Heart right ventricle (tissue), 16 donors: ENCODE measurements at regions not wholly inside any gene's neighbourhood (a gene's known extent, or its start where the extent isn't known, plus 50 kb on each side); places are given as distances from the start of the nearest gene placed in this dataset.

Experiments used
- ATAC-seq, 8 donors: fragments of 200-7000 bp; cut with Tn5 transposase; one replicate each; pipeline ENCODE4 v1.9.1; 2020; ENCODE audit warnings: mild to moderate bottlenecking in 8 of 8, moderate library complexity in 8 of 8, moderate number of reproducible peaks in 1 of 8
- DNase-seq, 2 donors: peaks; one replicate each; pipeline ENCODE4 v3.0.0-alpha.2; 2020
- H3K27ac ChIP-seq, 10 donors: fragments of 200-600 bp; sonication (generic) in 2 of 10; one replicate each; pipeline versions ENCODE4 v1.5.0 to v1.8.0; 2020 to 2022; ENCODE audit warnings: mild to moderate bottlenecking in 3 of 10
- H3K27me3 ChIP-seq, 7 donors: fragments of 200-600 bp; one replicate each; pipeline ENCODE4 v1.8.0; 2021 to 2022; ENCODE audit warnings: mild to moderate bottlenecking in 2 of 7
- H3K36me3 ChIP-seq, 9 donors: fragments of 200-600 bp; sonication (generic) in 1 of 9; one replicate each; pipeline versions ENCODE4 v1.5.0 to v1.8.0; 2020 to 2022; ENCODE audit warnings: mild to moderate bottlenecking in 2 of 9
- H3K4me1 ChIP-seq, 9 donors: fragments of 200-600 bp; sonication (generic) in 1 of 9; one replicate each; pipeline versions ENCODE4 v1.5.0 to v1.8.0; 2020 to 2022; ENCODE audit warnings: mild to moderate bottlenecking in 4 of 9
- H3K4me3 ChIP-seq, 10 donors: fragments of 200-600 bp; sonication (generic) in 2 of 10; one replicate each; pipeline versions ENCODE4 v1.5.0 to v1.8.0; 2020 to 2022; ENCODE audit warnings: mild to moderate bottlenecking in 7 of 10, moderate library complexity in 2 of 10
- H3K9me3 ChIP-seq, 11 donors: fragments of 200-600 bp in 10 of 11; sonication (generic) in 2 of 11; one replicate each; pipeline versions ENCODE4 v1.5.0 to v1.8.0; 2013 to 2022; ENCODE audit warnings: mild to moderate bottlenecking in 2 of 11, control low read depth in 1 of 11, moderate library complexity in 1 of 11
- WGBS, 2 donors: extraction: QIAGEN DNeasy Blood & Tissue Kit; methylation state at CpG; one replicate each; pipeline ENCODE4 v1.1.7; 2013; ENCODE audit warnings: inconsistent platforms in 1 of 2; 5-methylcytosine and 5-hydroxymethylcytosine counted together
- intact Hi-C, 10 donors: fragments of 100-400 bp; cut with DNase I; formaldehyde crosslinking; loops; one replicate each; pipeline versions ENCODE4 v1.11.1 to v1.14.2; 2022
- TF ChIP-seq, protein P1 (sequence below), 9 donors: fragments of 200-600 bp; sonication (generic) in 2 of 9; IDR thresholded peaks; one replicate each; pipeline versions ENCODE4 v1.5.0 to v1.8.0; 2021 to 2022; ENCODE audit warnings: antibody characterized with exemption in 9 of 9, mild to moderate bottlenecking in 5 of 9, moderate library complexity in 1 of 9
- donor health status: Arrhythmogenic right ventricular cardiomyopathy.
- donor health status: ischemic (EF 13 %, LVEDD 7.1; RV severe dilation, severe dysfunction).
- donor health status: healthy with polysubstance abuse.
- donor health status: DM: no; HTN: yes; CAD: no.
- donor health status: DM: no; HTN: no; CAD: no.
- donor health status: ischemic (EF 25% LVEDD 6.9; RV normal size, moderate dysfunction).
- donor health status: ischemic (EF 25% LVEDD 5.7; RV mildly dilated, moderate dysfunction).
- donor health status: healthy.
- donor health status: DM: yes; HTN: yes; CAD: no.
- donor health status: Ischemic cardiomyopathy.
- donor health status: ischemic (EF 35%, LVEDD 5.7; RV mildly dilated, moderate dysfunction).
- donor health status: nonischemic (EF 11% LVEDD 7.7; RV severe dilation, severe dysfunction).
- donor health status: DM: yes; HTN: yes; CAD: no.
- donor health status: PGD.
- donor health status: ischemic (EF 29% LVEDD 5.4; RV normal size, mild dysfunction).
- donor health status: nonischemic (EF 23%, LVEDD 6.1; RV moderate dilation, normal function).

DNA sequence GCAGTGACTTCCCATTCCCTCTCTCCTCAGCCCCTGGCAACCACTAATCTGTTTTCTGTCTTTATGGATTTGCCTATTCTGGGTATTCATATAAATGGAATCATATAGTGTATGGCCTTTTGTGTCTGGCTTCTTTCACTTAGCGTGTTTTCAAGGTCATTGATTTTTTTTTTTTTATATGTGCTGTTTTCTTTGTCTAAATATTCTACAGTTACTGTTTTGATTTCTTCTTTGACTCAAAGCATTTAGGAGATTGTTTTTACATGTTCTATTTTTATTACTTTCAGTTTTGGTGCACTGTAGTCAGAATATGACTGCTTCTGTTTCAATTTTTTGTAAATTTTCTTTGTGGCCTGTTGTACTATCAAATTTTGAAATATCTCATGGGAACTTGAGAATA lies 71.9 kb upstream of the RNU6-1 start:
- peak overlapping the region in 3 of 10 donors; percentile 2 to 30 (median 24) for H3K27ac ChIP-seq
- H3K9me3 ChIP-seq: peaks cover 0 to 18% (median 6%) of the 10 kb centered on the region in 11 donors
- no peak overlapping the region for H3K4me3 ChIP-seq
- intact Hi-C loops: loop anchor here in 1 of 10 donors (10.0 kb wide), 1 partner anchor 47 kb away; no protein-coding TSS in a partner anchor
- ATAC-seq (no peak), DNase-seq (no peak)
- H3K27me3 ChIP-seq: no peaks in the 10 kb centered on the region
- peaks cover 4 to 35% (median 23%) of the 10 kb centered on the region in 9 donors for H3K4me1 ChIP-seq
- 0% methylated on average over 1 of the region's 1 CpG for WGBS, 2 donors
- TF ChIP-seq, protein P1, sequence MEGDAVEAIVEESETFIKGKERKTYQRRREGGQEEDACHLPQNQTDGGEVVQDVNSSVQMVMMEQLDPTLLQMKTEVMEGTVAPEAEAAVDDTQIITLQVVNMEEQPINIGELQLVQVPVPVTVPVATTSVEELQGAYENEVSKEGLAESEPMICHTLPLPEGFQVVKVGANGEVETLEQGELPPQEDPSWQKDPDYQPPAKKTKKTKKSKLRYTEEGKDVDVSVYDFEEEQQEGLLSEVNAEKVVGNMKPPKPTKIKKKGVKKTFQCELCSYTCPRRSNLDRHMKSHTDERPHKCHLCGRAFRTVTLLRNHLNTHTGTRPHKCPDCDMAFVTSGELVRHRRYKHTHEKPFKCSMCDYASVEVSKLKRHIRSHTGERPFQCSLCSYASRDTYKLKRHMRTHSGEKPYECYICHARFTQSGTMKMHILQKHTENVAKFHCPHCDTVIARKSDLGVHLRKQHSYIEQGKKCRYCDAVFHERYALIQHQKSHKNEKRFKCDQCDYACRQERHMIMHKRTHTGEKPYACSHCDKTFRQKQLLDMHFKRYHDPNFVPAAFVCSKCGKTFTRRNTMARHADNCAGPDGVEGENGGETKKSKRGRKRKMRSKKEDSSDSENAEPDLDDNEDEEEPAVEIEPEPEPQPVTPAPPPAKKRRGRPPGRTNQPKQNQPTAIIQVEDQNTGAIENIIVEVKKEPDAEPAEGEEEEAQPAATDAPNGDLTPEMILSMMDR (IDR thresholded peaks at IDR 0.05): no peak
- H3K36me3 ChIP-seq: no peaks in the 10 kb centered on the region

DNA sequence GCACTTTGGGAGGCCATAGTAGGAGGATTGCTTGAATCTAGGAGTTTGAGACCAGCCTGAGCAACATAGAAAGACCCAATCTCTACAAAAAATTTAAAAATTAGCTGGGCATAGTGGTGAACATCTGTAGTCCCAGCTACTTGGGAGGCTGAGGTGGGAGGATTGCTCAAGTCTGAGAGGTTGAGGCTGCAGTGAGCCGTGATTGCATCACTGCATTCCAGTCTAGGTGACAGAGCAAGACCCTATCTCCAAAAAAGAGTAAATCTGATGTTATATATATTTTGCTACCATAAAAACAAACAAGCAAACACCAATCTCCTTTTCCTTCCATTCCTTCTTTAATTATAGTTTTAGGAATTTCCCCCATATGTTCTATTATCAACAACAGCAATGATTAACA lies 74.2 kb upstream of the RNU6-1 start:
- H3K4me1 ChIP-seq: peaks cover 4 to 45% (median 32%) of the 10 kb centered on the region in 9 donors
- H3K27me3 ChIP-seq: no peaks in the 10 kb centered on the region
- intact Hi-C loops: loop anchor here in 2 of 10 donors (2.0 to 10.0 kb wide), 2 partner anchors 31 to 49 kb away; no protein-coding TSS in a partner anchor
- no peak for ATAC-seq
- TF ChIP-seq, protein P1 (IDR thresholded peaks at IDR 0.05): no peak
- no peaks in the 10 kb centered on the region for H3K36me3 ChIP-seq
- H3K9me3 ChIP-seq: peaks cover 0 to 24% (median 6%) of the 10 kb centered on the region in 11 donors
- H3K27ac ChIP-seq: peak overlapping the region in 2 of 10 donors; percentile 70 to 88
- DNase-seq: no peak
- 91 to 95% methylated on average over 1 of the region's 1 CpG for WGBS, 2 donors
- no peak overlapping the region for H3K4me3 ChIP-seq

DNA sequence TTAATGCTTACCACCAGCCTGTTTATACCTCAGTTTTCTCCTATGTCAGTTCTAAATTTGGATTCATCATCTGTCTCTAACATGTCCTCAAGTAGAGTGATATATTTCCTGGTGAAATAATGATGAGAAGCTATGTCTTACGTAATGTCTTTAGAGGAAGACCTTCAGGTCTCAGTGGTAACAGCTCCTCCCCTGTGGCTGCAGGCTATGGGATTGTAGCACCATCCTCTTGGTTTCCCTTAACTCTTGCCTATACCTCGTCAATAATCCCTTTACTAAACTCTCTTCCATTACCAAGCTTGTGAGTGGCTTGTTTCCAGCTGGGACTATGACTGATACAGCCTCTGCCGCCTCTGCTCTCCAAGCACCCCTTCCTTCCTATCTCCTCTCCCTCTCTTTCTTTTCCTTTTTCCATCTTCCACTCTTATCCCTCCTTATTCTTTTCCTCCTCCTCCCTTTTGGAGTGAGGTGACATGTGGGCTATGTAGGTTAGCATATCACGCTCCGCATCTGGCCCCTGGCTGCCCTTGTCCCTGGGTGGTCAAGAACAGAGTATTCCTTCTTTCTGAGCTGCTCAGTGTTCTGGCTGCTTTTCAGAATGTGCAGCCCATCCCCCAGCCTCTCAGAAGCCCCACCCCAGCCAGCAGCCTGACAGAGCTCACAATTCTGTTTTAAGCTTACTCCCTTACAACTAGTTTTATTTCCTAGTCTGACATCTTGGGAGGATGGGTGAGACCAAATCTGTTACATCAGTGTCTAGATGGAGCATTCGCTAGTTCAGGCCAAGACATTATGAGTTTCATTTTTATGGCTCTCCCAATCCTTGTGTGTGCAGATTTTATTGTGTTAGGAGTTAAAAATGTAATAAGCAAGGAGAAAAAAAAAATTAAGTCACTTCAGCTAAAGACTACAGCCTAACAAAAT lies 75.0 kb upstream of the RNU6-1 start:
- no peak overlapping the region for H3K4me3 ChIP-seq
- intact Hi-C loops: loop anchor here in 2 of 10 donors (2.0 to 10.0 kb wide), 3 partner anchors 30 to 138 kb away; partner anchors contain the start of gene PIAS1 (in 1 of the 2)
- 31 to 40% methylated on average over 6 of the region's 6 CpGs for WGBS, 2 donors
- TF ChIP-seq, protein P1 (IDR thresholded peaks at IDR 0.05): no peak
- DNase-seq (peak; percentile 47 to 60), ATAC-seq (peak; percentile 25 to 86 (median 75))
- H3K27ac ChIP-seq: peak overlapping the region; percentile 15 to 91 (median 78)
- H3K36me3 ChIP-seq: no peaks in the 10 kb centered on the region
- H3K9me3 ChIP-seq: peaks cover 0 to 23% (median 2%) of the 10 kb centered on the region in 11 donors
- H3K27me3 ChIP-seq: no peaks in the 10 kb centered on the region
- H3K4me1 ChIP-seq: peaks cover 4 to 45% (median 32%) of the 10 kb centered on the region in 9 donors
